ENCODE measurements at regions not wholly inside any gene's neighbourhood (a gene's known extent, or its start where the extent isn't known, plus 50 kb on each side); places are given as distances from the start of the nearest gene placed in this dataset.

DNA sequence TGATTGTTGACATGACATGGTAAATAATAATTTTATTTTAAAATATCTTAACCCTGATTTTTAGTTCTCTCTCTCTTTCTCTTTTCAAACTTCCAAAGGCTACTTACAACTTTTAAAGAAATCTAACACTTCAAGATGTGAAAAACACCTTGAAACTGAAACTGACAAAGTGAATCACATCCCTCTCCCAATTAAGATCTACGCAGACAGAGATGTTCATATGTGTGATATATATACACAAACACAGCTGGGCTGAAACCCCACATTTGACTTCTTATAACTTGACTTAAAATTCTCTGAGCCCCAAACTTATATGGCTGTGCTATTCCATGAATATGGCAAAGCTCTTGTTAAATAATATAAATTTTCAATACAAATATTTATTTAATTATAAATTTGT, 261.2 kb upstream of the PTPRD start:
- TF ChIP-seq POLR2A (IDR thresholded peaks at IDR 0.05; ENCODE audit: low read length) (no peak), GATA1 (IDR thresholded peaks at IDR 0.05; ENCODE audit: low read depth, low read length) (no peak)
